HG03103 (cell line): ENCODE measurements at regions not wholly inside any gene's neighbourhood (a gene's known extent, or its start where the extent isn't known, plus 50 kb on each side); places are given as distances from the start of the nearest gene placed in this dataset.

Source experiments
- ATAC-seq: cut with Tn5 transposase; IDR thresholded peaks from one replicate; pipeline ENCODE4 v1.9.1; 2021; ENCODE audit warnings: low read depth; ENCODE audit not compliant: unreplicated experiment

- no peak for ATAC-seq
Observed at GRCh38 chr12:115166698-115167315, 482.8 kb upstream of the TBX3 start.

- ATAC-seq = no peak
Observed at GRCh38 chr12:115163710-115164109, 479.7 kb upstream of the TBX3 start.

- no peak for ATAC-seq
Observed at GRCh38 chr12:115160271-115161128, 476.5 kb upstream of the TBX3 start.

GRCh38 chr12:115158816-115159215 is 474.8 kb upstream of the TBX3 start:
- no peak for ATAC-seq

- no peak for ATAC-seq
Observed at GRCh38 chr12:115155665-115156645, 472.0 kb upstream of the TBX3 start.

GRCh38 chr12:115149685-115150378 is 465.9 kb upstream of the TBX3 start:
- ATAC-seq = no peak

GRCh38 chr12:115149279-115149678 is 465.3 kb upstream of the TBX3 start:
- no peak for ATAC-seq

- no peak for ATAC-seq
Observed at GRCh38 chr12:115147916-115148315, 463.9 kb upstream of the TBX3 start.

GRCh38 chr12:115146453-115146852 is 462.5 kb upstream of the TBX3 start:
- ATAC-seq = no peak

- no peak for ATAC-seq
Observed at GRCh38 chr12:115144425-115144824, 460.4 kb upstream of the TBX3 start.

- no peak for ATAC-seq
Observed at GRCh38 chr12:115140981-115141655, 457.1 kb upstream of the TBX3 start.

GRCh38 chr12:115137812-115138521 is 454.0 kb upstream of the TBX3 start:
- no peak for ATAC-seq

GRCh38 chr12:115135800-115136211 is 451.8 kb upstream of the TBX3 start:
- no peak for ATAC-seq

GRCh38 chr12:115134298-115134697 is 450.3 kb upstream of the TBX3 start:
- ATAC-seq = no peak

GRCh38 chr12:115132905-115133304 is 448.9 kb upstream of the TBX3 start:
- no peak for ATAC-seq

GRCh38 chr12:115132145-115132544 is 448.2 kb upstream of the TBX3 start:
- ATAC-seq = no peak

- ATAC-seq = no peak
Observed at GRCh38 chr12:115129727-115130126, 445.8 kb upstream of the TBX3 start.

GRCh38 chr12:115121053-115121452 is 437.1 kb upstream of the TBX3 start:
- ATAC-seq = no peak

GRCh38 chr12:115118177-115118724 is 434.3 kb upstream of the TBX3 start:
- no peak for ATAC-seq
